ENCODE measurements at regions not wholly inside any gene's neighbourhood (a gene's known extent, or its start where the extent isn't known, plus 50 kb on each side); places are given as distances from the start of the nearest gene placed in this dataset.

- TF ChIP-seq CTCF (conservative IDR thresholded peaks at IDR 0.05 in 1 of 2, IDR thresholded peaks at IDR 0.05 in 1 of 2; ENCODE audit: low read depth in 1 of 2, low read length in 2 of 2) (no peak), EZH2 (IDR thresholded peaks at IDR 0.05; ENCODE audit: low read length, missing control alignments) (no peak)
These were observed 460.8 kb downstream of the CDH10 start for GRCh38 chr5:24183981-24184380.

Data from fibroblast of lung (primary cell).